ENCODE measurements at regions not wholly inside any gene's neighbourhood (a gene's known extent, or its start where the extent isn't known, plus 50 kb on each side); places are given as distances from the start of the nearest gene placed in this dataset.

- TF ChIP-seq CTCF (conservative IDR thresholded peaks at IDR 0.05): no peak
- TF ChIP-seq ZFX (IDR thresholded peaks at IDR 0.05): no peak
These were observed 399.2 kb downstream of the VRK1 start for GRCh38 chr14:97196336-97196735.
